HUES48 (cell line): ENCODE measurements at regions not wholly inside any gene's neighbourhood (a gene's known extent, or its start where the extent isn't known, plus 50 kb on each side); places are given as distances from the start of the nearest gene placed in this dataset.
A peak's percentile ranks its signal among the peaks of the same experiment; 100 is the strongest.
"Not testable (repeated sequence)": the region's sequence is repeated elsewhere in the genome, so short reads cannot be mapped to it uniquely, and the experiment has no call there.

Experiments
- H3K27ac ChIP-seq: one replicate; pipeline ENCODE4 v1.7.0; 2013; ENCODE audit warnings: low read depth, low read length, inconsistent platforms
- H3K27me3 ChIP-seq: 2 replicates; pipeline ENCODE4 v1.6.1; 2013; ENCODE audit warnings: mild to moderate bottlenecking, low read length; ENCODE audit not compliant: control insufficient read depth, insufficient read depth
- H3K36me3 ChIP-seq: 2 replicates; pipeline ENCODE4 v1.6.1; 2013; ENCODE audit warnings: low read length; ENCODE audit not compliant: control insufficient read depth, insufficient read depth
- H3K4me1 ChIP-seq: 2 replicates; pipeline ENCODE4 v1.6.1; 2013; ENCODE audit warnings: mild to moderate bottlenecking, low read length; ENCODE audit not compliant: control insufficient read depth, insufficient read depth
- H3K4me3 ChIP-seq: 2 replicates; pipeline ENCODE4 v1.5.1; 2013; ENCODE audit warnings: mild to moderate bottlenecking, low read depth, low read length
- H3K9ac ChIP-seq: 2 replicates; pipeline ENCODE4 v1.6.1; 2013; ENCODE audit warnings: mild to moderate bottlenecking, low read depth, low read length, moderate library complexity
- H3K9me3 ChIP-seq: 2 replicates; pipeline ENCODE4 v1.6.1; 2013; ENCODE audit warnings: low read length; ENCODE audit not compliant: control insufficient read depth, insufficient read depth

DNA sequence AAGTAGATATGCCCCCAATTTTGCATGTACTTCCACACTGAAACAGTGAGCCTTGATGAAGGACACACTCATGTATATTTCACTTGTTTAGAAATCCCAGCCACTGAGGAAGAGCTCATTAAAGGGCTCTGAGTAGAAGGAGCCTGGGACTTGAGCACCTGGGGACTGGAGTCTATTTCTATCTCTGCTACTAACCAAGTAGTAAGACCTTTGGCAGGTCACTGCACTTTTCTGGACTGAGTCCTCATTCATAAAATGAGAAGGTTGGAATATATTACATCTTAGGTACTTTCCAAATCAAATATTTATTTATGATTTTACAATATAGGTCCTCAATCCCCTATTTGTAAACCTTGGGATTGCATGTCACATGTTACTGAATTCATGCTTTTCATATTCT, 78.2 kb upstream of the C4orf54 start:
- no peaks in the 10 kb centered on the region for H3K27me3 ChIP-seq
- H3K4me3 ChIP-seq: no peak overlapping the region
- no peak overlapping the region for H3K9ac ChIP-seq
- H3K27ac ChIP-seq: no peak overlapping the region
- no peaks in the 10 kb centered on the region for H3K36me3 ChIP-seq
- no peaks in the 10 kb centered on the region for H3K4me1 ChIP-seq
- peaks cover 11% of the 10 kb centered on the region for H3K9me3 ChIP-seq

DNA sequence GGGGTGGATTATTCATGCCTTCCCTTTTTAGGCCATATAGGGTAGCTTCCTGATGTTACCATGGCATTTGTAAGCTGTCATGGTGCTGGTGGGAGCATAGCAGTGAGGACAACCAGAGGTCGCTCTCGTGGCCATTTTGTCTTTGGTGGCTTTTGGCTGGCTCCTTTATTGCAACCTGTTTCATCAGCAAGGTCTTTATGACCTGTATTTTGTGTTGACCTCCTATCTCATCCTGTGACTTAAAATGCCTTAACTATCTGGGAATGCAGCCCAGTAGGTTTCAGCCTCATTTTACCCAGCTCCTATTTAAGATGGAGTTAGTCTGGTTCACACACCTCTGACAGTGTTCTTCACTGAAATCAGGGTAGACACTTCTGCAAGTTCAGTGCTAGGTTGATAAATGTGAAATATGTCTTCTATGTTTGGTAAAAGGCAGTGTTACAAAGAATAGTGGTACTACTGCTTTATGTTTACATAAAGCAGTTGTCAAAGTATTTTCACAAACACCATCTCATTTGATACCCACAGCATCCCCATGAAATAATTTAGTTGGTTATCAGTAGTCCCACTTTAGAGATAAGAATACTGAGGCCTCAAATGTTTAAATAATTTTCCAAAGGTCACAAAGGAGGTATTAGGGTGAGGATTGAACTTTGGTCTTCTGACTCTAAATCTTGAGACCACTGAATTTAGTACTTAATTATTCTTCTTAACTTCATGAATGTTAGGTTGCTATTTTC, 77.1 kb upstream of the C4orf54 start:
- no peaks in the 10 kb centered on the region for H3K27me3 ChIP-seq
- no peak overlapping the region for H3K9ac ChIP-seq
- H3K27ac ChIP-seq: no peak overlapping the region
- no peak overlapping the region for H3K4me3 ChIP-seq
- peaks cover 11% of the 10 kb centered on the region for H3K9me3 ChIP-seq
- no peaks in the 10 kb centered on the region for H3K4me1 ChIP-seq
- no peaks in the 10 kb centered on the region for H3K36me3 ChIP-seq

DNA sequence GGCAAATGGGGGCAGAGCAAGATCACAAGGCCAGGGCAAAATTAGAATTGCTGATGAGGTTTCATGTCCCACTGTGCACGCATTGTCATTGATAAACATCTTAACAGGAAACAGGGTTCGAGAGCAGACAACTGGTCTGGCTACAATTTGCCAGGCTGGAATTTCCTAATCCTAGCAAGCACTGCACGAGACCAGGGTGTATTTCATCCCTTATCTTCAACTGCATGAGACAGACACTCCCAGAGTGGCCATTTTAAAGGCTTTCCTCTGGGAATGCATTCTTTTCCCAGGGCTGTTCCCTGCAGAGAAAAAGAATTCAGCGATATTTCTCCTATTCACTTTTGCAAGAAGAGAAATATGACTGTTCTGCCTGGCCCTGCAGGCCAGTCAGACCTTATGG, 75.8 kb upstream of the C4orf54 start:
- H3K9me3 ChIP-seq: peaks cover 15% of the 10 kb centered on the region
- H3K36me3 ChIP-seq, H3K4me1 ChIP-seq, H3K9ac ChIP-seq, H3K27ac ChIP-seq, H3K4me3 ChIP-seq, H3K27me3 ChIP-seq: not testable (repeated sequence)

DNA sequence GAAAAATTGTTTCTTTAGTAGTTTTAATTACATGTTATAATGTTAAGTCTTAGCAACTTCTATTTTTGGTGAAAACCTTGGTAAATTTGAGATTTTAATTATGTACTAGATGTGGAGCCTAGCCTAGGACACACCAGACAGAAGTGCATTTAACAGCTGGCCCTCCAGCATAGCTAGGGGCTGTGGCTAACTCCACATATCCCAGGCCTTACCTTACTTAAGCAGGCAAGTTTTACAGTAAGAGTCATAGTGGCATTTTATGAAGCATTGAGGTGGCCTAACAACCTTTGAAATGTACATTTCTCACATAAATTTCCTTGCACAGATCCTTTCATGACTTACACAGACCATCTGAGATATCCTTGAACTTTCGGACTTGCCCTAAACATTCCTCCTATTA, 71.6 kb upstream of the C4orf54 start:
- Histone ChIP-seq H3K9me3 (peaks cover 15% of the 10 kb centered on the region), H3K4me1 (peaks cover 6% of the 10 kb centered on the region), H3K27ac (no peak overlapping the region), H3K36me3 (no peaks in the 10 kb centered on the region), H3K27me3 (no peaks in the 10 kb centered on the region), H3K4me3 (no peak overlapping the region), H3K9ac (no peak overlapping the region)

DNA sequence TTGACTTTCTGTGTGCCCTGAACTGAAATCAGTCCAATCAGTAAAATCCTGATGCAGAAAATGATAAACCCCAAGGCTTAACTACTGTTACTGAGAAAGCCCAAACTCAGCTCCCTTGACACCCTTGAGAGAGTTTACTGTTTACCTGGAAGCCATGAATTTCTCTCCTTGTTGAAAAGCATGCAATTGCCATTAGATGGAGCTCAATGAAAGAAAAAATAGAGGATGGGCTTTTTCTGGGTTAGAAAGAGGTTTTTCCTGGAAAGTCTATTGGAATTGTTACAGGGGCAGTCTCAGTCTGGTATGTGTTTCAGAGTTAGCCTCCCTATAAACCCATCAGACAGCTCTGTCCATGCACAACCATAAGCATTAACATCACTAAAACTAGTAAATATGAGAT, 66.4 kb upstream of the C4orf54 start:
- no peaks in the 10 kb centered on the region for H3K36me3 ChIP-seq
- H3K9me3 ChIP-seq: peaks cover 5% of the 10 kb centered on the region; the same call in 1 of the 2 replicates
- H3K27me3 ChIP-seq: no peaks in the 10 kb centered on the region
- H3K4me1 ChIP-seq: peaks cover 22% of the 10 kb centered on the region
- no peak overlapping the region for H3K27ac ChIP-seq
- no peak overlapping the region for H3K9ac ChIP-seq
- no peak overlapping the region for H3K4me3 ChIP-seq

DNA sequence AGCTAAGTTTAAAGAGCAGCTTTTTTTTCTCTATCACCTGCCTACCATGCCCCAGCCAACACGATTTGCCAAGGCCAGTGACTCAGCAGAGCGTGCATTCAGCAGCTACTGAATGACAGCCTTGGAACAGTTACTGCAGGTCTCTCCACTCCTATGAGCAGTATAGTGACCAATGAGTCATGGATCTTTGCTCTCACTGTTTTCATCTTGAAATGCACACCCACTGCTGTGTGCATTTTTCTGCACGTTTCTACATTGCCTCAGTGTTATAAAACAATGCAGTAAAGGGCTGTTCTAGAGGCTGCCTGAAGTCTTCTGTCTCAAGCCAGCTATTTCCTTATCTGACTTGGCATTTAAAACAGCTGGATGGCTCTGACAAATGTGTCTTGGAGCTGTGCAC, 66.0 kb upstream of the C4orf54 start:
- no peak overlapping the region for H3K4me3 ChIP-seq
- H3K9ac ChIP-seq: no peak overlapping the region
- no peaks in the 10 kb centered on the region for H3K27me3 ChIP-seq
- H3K9me3 ChIP-seq: peaks cover 3% of the 10 kb centered on the region; the same call in 1 of the 2 replicates
- H3K27ac ChIP-seq: no peak overlapping the region
- H3K36me3 ChIP-seq: no peaks in the 10 kb centered on the region
- H3K4me1 ChIP-seq: peaks cover 22% of the 10 kb centered on the region

DNA sequence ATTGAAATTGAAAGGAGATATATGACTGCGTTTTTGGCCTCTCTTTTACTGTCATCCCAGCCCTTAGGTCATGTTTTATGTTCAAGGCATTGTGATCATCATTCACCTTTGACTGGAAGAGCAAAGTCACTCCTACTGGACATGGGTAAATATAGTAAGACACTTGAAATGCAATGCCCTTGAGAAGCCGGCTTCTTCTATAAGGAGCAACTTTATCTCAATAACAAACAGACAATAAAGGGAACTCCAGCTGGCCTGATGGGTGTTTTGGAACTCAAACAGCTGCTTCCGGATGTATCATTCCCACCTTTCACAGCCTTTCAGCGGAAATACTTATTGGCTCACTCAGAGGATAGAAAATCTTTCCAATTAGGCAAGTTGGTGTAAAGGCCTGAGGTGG, 65.1 kb upstream of the C4orf54 start:
- Histone ChIP-seq H3K27me3 (no peaks in the 10 kb centered on the region), H3K4me1 (peaks cover 22% of the 10 kb centered on the region), H3K36me3 (no peaks in the 10 kb centered on the region), H3K4me3 (no peak overlapping the region), H3K27ac (peak overlapping the region; percentile 21), H3K9ac (no peak overlapping the region), H3K9me3 (peaks cover 3% of the 10 kb centered on the region; the same call in 1 of the 2 replicates)

DNA sequence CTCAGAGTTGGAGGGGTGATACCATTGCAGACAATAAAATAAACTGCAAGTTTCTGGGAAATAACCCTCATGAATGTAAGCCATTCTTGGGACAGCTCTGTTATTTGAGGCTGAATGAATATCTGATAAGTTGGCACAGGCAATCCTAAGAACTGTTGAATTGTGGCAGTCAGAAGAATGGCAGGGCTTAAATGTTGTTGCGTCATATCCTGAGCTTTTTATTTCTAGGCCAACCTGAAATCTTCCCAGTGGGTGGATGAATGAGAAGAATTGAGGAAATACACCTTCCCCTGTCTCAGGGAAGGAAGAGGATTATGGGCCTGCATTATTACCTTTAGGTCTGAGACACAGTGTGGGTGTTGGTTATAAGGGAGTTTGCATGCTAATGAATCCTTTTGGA, 64.4 kb upstream of the C4orf54 start:
- H3K36me3 ChIP-seq: no peaks in the 10 kb centered on the region
- H3K27ac ChIP-seq: no peak overlapping the region
- no peaks in the 10 kb centered on the region for H3K27me3 ChIP-seq
- H3K9ac ChIP-seq: no peak overlapping the region
- H3K4me3 ChIP-seq: no peak overlapping the region
- H3K9me3 ChIP-seq: no peaks in the 10 kb centered on the region
- H3K4me1 ChIP-seq: peaks cover 22% of the 10 kb centered on the region

DNA sequence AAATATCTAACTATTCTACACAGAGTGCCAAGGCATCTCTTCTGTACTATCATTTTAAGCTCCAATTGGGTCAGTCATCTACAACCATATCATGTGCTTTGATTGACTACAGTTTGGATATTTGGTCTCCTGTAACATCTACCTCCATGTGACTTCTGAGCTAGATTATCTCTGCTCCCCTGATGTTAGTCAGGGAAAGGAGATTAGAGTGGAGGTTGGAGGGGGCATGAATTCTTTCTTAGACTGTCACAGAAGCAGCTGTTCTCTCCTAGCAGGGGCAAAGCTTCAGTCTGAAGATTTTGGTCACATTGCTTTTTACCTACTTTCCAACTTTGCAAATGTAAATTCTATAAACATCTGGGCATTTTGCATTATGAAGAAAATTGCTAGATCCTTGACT, 62.6 kb upstream of the C4orf54 start:
- H3K36me3 ChIP-seq: no peaks in the 10 kb centered on the region
- H3K27ac ChIP-seq: no peak overlapping the region
- no peaks in the 10 kb centered on the region for H3K27me3 ChIP-seq
- H3K4me1 ChIP-seq: peaks cover 17% of the 10 kb centered on the region
- H3K9me3 ChIP-seq: no peaks in the 10 kb centered on the region
- no peak overlapping the region for H3K4me3 ChIP-seq
- H3K9ac ChIP-seq: no peak overlapping the region

DNA sequence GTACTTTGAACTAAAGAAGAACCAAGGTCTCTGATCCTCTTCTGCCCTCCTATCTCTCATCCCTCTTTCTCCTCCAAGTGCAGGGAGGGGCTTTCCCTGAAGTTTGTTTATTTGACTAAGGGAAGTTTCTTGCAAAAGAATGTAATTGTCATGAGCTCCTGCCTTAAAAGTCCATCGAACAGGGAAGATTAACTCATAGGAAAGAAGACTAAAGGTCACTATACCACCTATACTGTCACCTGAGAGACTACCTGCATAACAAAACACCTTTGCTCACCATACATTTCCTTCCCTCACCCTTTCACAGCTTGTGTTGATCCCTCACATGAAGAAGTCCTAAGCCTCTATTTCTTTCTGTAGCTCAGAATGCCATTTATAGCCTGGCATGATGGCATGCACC, 59.4 kb upstream of the C4orf54 start:
- no peaks in the 10 kb centered on the region for H3K36me3 ChIP-seq
- H3K4me3 ChIP-seq: no peak overlapping the region
- H3K4me1 ChIP-seq: 0 out of 2 replicates have a peak, but pooled peaks cover under 1% of the 10 kb centered on the region
- no peaks in the 10 kb centered on the region for H3K27me3 ChIP-seq
- no peaks in the 10 kb centered on the region for H3K9me3 ChIP-seq
- no peak overlapping the region for H3K27ac ChIP-seq
- no peak overlapping the region for H3K9ac ChIP-seq

DNA sequence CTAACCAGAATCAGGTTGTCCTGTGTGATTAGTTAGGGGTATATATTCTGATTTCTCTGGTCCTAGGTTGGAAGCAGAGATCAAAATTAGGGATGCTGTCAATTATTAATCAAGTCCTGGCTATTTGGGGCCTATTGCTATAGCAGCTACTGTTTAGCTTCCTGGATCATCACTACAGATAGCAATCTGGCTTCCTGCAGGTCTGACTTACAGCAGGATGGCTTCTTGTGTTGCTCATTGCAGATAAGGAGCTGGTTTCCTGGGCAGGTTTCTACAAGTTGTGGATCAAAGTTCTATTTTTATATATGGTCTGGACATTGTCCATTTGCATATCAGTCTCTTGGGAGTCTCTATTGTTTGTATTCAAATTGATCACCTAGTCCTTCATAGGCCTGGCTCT, 57.7 kb upstream of the C4orf54 start:
- Histone ChIP-seq H3K9ac (no peak overlapping the region), H3K27me3 (no peaks in the 10 kb centered on the region), H3K9me3 (no peaks in the 10 kb centered on the region), H3K36me3 (no peaks in the 10 kb centered on the region), H3K4me3 (no peak overlapping the region), H3K4me1 (no peaks in the 10 kb centered on the region), H3K27ac (peak overlapping the region; percentile 51)
